HFF-Myc (cell line): ENCODE measurements at regions not wholly inside any gene's neighbourhood (a gene's known extent, or its start where the extent isn't known, plus 50 kb on each side); places are given as distances from the start of the nearest gene placed in this dataset.

Experiments used
- DNase-seq: peaks from one replicate; pipeline ENCODE4 v3.0.0-alpha.2; 2011; ENCODE audit warnings: low read depth; ENCODE audit errors: extremely low read depth
- H3K4me3 ChIP-seq: replicated peaks from 2 replicates; pipeline ENCODE4 v1.5.1; 2011; ENCODE audit warnings: low read depth, mild to moderate bottlenecking, control low read depth, low read length
- CTCF ChIP-seq: IDR thresholded peaks from 2 replicates; pipeline ENCODE4 v1.5.1; 2012; ENCODE audit warnings: mild to moderate bottlenecking, low read depth, low read length, control low read depth; ENCODE audit errors: missing control alignments

- no peak for TF ChIP-seq CTCF
- no peak overlapping the region for H3K4me3 ChIP-seq
- no peak for DNase-seq
Observed at GRCh38 chr15:47954196-47954595, 166.6 kb upstream of the SLC24A5 start.

GRCh38 chr15:47955021-47955420, 165.8 kb upstream of the SLC24A5 start:
- no peak overlapping the region for H3K4me3 ChIP-seq
- no peak for DNase-seq
- no peak for TF ChIP-seq CTCF

GRCh38 chr15:47959617-47960413, 161.0 kb upstream of the SLC24A5 start:
- DNase-seq: no peak
- no peak overlapping the region for H3K4me3 ChIP-seq
- no peak for TF ChIP-seq CTCF

- no peak for TF ChIP-seq CTCF
- DNase-seq: no peak
- no peak overlapping the region for H3K4me3 ChIP-seq
Observed at GRCh38 chr15:47961401-47962090, 159.2 kb upstream of the SLC24A5 start.

GRCh38 chr15:47963265-47963664, 157.5 kb upstream of the SLC24A5 start:
- no peak for TF ChIP-seq CTCF
- no peak for DNase-seq
- H3K4me3 ChIP-seq: no peak overlapping the region

- no peak overlapping the region for H3K4me3 ChIP-seq
- DNase-seq: no peak
- TF ChIP-seq CTCF: no peak
Observed at GRCh38 chr15:47964229-47964628, 156.6 kb upstream of the SLC24A5 start.

- no peak overlapping the region for H3K4me3 ChIP-seq
- no peak for TF ChIP-seq CTCF
- DNase-seq: no peak
Observed at GRCh38 chr15:47965297-47965696, 155.5 kb upstream of the SLC24A5 start.
